HG03460 (cell line): ENCODE measurements at regions not wholly inside any gene's neighbourhood (a gene's known extent, or its start where the extent isn't known, plus 50 kb on each side); places are given as distances from the start of the nearest gene placed in this dataset.

Source experiments
- ATAC-seq: cut with Tn5 transposase; IDR thresholded peaks from one replicate; pipeline ENCODE4 v1.9.1; 2021; ENCODE audit not compliant: unreplicated experiment

GRCh38 chr4:181249031-181249430, 994.2 kb upstream of the TENM3 start:
- no peak for ATAC-seq

DNA sequence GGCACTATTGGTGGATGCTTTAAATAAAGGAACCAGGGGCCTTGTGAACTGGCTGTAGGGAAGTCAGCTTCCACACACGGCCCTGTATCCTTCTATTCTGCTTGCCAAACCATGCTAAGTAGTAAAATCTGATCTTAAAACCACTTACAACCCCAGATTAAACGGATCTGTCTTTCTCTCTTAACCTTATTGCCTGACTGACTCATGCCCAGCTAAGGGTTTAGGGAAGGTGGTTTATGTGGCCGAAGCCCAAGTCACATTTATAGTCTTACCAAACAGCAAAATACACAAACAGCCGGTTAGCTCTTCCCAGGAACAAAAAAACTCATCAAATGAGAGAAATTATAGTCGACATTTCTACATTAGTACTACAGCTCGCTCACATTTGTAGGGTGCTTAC, 988.4 kb upstream of the TENM3 start:
- ATAC-seq, result no peak

- no peak for ATAC-seq
Observed at GRCh38 chr4:181258569-181258968, 984.6 kb upstream of the TENM3 start.

DNA sequence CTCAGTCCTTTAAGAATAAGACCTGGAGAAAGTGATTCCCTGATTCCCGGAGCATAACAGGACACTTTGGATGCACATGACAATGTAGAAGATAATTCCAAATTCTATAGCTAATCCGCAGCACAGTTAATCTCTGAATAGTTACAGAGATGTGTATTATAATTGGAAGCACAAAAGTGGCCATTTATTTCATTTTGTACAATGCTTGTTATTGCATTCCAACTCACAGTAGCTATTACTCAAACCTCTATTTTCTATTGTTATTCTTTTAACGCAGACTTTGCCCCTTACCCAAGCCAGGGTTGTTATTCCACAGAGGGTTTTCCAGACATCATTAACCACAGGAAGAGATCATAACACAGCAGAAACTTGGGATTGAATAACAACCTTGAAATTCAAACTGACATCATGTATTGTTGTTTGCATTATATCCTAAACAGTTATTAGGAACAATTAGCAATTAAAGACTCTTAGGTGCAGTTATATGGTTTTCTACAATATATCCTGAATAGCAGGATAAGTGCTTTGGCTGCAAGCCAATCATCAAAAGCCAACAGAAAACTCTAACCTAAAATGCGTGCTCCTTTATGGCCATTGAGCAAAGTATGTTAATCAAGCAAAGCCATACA, 984.0 kb upstream of the TENM3 start:
- no peak for ATAC-seq

DNA sequence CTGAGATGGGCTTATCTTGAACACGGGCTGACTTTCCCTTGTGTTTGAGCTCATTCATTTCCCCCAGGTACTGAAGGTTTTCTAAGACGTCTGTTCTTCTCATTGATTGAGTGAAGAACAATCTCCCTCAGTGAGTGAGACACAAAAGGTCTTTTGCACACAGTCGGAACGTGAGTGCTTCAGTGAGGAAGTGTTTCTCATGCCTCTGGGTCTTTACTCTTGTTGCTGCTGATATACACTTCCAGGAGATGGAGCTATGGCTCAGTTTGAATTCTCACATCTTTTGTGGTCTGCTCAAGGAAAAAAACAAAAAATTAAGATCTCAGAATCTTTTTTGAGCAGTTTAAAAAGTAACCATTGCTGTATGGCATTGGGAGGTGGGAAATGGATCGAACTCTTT, 981.9 kb upstream of the TENM3 start:
- ATAC-seq, result no peak

GRCh38 chr4:181264893-181265292, 978.3 kb upstream of the TENM3 start:
- ATAC-seq, result no peak

GRCh38 chr4:181265370-181265769, 977.8 kb upstream of the TENM3 start:
- no peak for ATAC-seq

DNA sequence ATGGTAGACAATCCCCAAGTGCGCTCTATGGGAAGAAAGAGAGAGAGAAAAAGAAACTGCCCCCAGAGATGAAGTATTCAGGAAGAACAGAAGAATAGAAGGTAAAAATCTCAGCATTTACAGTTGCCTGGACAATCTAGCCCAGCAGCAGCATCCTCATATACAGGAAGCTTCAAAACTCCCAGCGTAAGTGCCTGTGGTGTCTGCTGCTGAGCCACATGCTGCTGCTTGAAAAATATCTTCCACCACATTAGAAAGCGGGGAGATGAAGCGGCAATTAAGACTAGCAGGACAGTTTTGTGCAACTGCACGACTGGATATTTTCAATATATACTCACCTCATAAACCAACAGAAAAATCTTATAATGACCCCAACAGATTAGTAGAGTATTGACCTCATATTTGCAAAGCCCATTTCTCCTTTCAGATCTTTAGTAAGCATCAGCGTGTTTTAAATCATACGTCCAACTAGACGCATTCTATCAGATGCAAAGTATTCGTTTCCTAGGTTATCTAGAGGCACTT, 972.0 kb upstream of the TENM3 start:
- no peak for ATAC-seq

GRCh38 chr4:181272422-181272821, 970.8 kb upstream of the TENM3 start:
- no peak for ATAC-seq

- ATAC-seq, result no peak
Observed at GRCh38 chr4:181278941-181279340, 964.3 kb upstream of the TENM3 start.

DNA sequence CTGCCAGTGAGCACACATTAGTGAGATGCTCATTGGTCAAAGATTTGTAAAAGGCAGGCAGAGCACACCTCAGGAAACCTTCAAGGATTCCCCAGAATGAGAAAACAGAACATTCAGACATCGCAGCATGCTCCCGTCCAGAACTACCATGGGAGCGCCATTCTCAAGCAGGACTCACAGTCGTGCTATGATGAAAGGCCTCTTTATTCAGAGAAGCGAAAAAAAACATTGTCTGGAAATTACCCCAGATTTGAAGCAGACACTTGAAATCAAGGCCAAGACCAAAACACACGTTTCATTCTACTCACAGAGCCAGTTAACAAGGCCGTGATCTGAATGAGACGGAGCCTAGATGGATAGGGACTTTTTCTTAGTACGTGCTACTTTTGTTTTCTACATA, 961.8 kb upstream of the TENM3 start:
- no peak for ATAC-seq

- ATAC-seq, result no peak
Observed at GRCh38 chr4:181289198-181289597, 954.0 kb upstream of the TENM3 start.

DNA sequence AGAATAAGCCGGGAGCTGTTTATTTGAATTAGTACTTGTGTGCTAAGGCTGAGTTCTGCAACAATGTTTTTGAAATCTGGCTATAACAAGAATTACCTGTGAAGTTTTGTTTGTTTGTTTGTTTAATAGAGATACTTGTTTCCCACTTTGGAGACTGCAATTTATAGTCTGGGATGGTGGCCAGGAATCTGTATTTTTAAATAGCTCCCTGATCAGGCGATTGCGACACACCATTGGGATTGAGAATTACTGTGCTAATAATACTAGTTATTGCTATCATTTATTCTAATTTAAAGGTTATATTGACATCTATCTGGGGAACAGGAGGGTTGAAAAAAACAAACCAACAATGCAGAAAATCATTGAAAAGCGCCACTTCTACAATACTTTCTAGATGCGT, 951.6 kb upstream of the TENM3 start:
- ATAC-seq, result no peak

DNA sequence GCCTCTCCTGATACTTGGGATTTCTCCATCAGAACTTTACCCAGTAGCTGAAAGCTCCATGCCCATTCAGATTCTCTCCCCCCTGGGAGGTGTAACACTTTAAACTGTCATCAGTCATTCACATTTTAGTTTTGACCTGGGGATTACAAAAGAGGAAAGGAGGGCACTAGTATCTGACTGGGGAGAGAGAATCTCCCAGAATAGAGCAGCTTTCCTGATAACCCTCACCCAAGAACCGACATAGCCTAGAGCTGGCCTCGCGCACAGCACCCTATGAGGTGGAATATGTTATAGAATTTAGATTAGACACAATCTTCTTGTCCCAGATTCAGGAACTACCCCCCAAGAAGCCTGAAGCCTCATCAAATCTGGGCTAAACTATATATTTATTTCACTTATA, 950.2 kb upstream of the TENM3 start:
- ATAC-seq, result no peak

GRCh38 chr4:181293541-181293940, 949.7 kb upstream of the TENM3 start:
- ATAC-seq, result no peak

DNA sequence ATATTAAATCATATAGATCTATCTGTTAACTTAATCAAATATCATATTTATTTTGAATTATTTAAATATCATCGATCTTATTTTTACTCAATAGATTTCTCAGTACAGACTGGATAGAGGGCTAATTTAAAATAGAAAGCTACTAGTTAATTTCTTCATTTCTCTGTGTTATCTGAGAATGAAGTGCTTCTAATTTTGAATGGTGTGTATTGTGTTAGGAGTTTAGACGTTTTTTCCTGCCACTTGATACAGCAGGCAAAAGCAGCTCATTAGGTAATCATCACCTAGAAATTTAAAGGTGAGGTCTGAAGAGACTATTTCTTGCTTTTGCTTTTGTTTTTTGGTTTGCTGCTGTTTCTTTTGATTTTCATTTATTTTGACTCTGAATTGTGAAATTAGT, 948.8 kb upstream of the TENM3 start:
- ATAC-seq, result no peak

GRCh38 chr4:181301735-181302710, 941.2 kb upstream of the TENM3 start:
- peak; percentile 65 for ATAC-seq

GRCh38 chr4:181307824-181308223, 935.4 kb upstream of the TENM3 start:
- ATAC-seq, result no peak

DNA sequence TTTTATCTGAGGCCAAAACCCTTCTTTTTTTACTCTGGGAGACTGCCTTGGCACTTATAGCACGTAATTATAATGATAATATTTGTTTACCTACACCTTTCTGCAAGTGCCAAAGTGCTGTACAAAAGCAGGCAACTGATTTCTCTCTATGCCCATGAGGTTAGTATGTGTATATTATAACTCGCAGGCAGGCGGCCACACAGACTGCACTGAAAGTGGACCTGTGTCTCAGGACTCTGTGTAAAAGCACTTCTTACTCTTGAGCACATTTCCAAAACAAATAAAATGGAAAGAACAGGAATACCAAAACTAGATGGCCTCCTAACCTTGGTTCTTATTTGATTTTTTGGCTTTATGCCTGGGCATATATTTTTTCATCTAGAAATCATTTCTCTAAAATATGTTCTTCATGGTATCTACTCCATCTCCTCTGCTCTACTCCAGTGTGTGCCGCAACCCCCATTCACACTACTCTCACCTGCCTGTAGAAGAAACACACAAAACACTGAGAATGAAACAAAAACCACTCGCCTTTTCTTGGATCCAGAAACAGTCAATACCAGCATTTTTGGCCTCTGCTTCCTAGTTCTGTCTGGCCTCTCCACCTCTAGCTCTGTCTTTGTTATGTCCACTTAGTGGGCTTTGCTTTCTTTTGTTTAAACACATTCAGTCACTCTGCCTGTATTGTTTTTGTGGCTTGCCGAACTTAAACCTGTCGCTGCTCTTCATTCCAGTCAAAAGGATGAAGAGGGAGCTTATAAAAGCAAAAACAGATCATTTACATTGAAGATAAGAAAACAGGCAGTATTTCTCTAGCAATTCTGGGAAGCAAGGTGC, 934.5 kb upstream of the TENM3 start:
- no peak for ATAC-seq

- no peak for ATAC-seq
Observed at GRCh38 chr4:181312066-181312465, 931.1 kb upstream of the TENM3 start.

GRCh38 chr4:181319629-181320028, 923.6 kb upstream of the TENM3 start:
- no peak for ATAC-seq
